Pulmonary artery endothelial cell (primary cell): ENCODE measurements at regions not wholly inside any gene's neighbourhood (a gene's known extent, or its start where the extent isn't known, plus 50 kb on each side); places are given as distances from the start of the nearest gene placed in this dataset.

Experiments used
- DNase-seq: peaks from one replicate; pipeline ENCODE4 v3.0.0-alpha.2; 2011; ENCODE audit warnings: low read depth, low spot score

DNA sequence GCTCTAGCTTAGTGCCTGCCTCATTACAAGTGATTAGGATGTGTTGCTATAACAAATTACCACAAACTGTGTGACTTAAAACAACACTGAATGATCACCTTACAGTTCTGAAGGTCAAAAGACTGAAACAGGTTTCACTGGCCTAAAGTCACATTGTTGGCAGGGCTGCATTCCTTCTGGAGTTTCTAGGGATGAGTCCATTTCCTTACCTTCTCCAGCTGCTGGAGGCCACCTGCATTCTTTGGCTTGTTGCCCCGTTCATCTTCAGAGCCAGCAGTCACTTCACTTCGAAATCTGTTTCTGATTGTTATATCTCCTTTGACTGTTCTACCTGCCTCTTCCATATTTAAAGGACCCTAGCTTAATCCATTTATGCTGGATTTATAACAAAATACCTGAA lies 69.4 kb upstream of the MTPN start:
- DNase-seq, result no peak

DNA sequence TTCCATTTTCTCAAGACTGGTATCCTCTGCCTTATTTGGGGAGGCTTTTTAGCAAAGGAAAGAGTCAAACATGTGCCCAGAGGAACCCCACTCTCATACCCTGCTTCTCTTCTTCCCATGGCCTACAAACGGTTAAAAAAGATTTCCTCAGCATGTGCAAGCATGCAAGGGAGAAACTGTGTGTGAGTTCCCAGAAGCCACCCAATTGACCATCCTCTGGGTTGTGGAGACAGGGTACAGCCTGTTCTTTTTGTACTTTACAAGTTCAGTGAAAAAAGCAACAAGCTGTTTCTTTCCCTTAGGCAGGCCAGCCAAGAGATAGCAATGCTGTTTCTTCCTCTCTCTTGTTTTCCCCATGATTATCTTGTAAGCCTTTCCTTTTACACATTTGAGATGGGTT lies 68.8 kb upstream of the MTPN start:
- DNase-seq, result no peak

DNA sequence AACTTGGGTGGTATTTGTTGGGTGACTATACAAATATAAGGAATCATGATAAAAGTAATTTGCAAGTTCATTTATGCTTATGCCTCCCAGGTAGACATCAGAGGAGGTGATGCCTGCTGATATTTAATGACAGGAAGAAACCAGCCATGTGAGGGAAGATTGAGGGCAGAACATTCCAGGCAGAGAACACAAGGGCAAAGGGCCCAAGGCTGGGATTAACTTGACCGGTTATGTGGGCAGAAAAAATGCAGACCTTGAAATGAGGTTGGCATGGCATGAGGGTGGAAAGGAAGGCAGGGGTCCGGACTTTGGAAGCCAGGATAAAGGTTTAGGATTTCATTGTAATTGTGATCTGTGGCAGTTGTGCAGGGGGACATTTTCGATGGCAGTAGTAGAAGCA lies 68.0 kb upstream of the MTPN start:
- DNase-seq, result no peak

DNA sequence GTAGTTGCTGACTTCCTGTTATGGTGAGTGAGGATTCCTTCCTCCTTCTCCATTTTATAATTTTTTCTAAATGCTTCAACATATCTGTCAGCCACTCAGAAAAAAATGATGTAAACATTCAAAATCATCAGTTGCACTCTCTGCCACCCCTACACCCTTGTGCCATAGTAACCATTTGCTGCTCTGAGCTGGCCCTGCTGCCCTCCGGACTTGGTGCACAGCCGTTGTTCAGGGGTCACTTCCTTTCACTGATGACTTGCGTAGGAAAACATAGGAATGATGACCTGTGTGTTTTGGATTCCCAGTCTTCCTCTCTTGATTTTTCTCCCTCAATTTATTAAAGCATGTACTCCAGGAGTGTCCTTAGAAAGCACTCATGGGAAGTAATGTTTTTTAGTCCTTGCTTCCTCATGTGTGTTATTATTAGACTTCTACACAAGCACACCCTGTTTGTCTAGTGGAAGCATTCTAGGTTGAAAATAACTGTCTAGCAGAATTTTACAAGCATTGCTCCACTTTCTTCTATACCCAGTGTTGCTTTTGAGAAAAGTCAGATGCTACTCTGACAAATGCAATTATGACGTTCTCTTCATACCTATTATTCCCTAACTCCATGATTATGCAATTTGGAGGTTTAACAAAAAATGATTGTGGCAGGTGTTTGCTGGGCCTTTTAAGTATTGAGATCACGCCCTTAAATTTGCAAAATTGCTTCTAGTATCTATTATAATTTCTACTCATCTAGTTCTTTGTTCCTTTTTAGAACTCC lies 62.6 kb upstream of the MTPN start:
- no peak for DNase-seq

DNA sequence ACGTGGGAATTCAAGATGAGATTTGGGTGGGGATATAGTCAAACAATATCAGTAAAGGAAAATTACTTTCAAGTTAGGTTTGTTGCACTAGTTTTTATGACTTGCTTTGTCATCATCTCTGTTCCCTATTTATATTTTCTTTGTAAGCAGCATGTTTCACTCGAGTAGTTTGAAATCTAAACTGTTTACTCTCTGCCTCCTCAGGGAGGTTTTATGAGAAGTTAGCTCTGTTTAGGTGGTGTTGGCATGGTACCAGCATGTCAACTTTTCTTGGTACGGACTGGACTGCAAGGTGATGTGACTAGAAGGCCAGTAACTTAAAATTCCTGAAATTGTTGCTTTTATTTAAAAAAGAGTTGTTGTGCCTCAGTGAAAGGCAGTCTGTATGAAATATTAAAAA lies 59.2 kb upstream of the MTPN start:
- DNase-seq, result no peak

DNA sequence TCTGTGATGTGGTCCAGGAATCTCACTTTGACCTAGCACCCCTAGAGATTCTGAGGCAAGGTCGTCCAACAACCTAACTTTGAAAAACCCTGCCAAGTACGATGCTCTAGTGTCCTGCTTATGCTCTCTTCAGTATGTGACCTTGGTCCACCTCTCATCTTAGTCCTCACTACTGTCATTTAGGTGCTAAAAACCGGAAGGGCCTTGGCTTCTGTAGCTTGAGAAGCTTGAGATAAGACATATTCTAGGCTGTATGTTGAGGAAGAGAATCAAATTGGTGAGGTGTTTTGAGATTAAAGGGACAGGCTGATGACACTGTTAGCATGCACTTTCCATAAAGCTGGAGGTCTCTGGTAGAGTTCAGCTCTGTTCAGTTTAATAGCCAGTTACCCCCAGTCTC lies 57.0 kb upstream of the MTPN start:
- DNase-seq, result no peak

DNA sequence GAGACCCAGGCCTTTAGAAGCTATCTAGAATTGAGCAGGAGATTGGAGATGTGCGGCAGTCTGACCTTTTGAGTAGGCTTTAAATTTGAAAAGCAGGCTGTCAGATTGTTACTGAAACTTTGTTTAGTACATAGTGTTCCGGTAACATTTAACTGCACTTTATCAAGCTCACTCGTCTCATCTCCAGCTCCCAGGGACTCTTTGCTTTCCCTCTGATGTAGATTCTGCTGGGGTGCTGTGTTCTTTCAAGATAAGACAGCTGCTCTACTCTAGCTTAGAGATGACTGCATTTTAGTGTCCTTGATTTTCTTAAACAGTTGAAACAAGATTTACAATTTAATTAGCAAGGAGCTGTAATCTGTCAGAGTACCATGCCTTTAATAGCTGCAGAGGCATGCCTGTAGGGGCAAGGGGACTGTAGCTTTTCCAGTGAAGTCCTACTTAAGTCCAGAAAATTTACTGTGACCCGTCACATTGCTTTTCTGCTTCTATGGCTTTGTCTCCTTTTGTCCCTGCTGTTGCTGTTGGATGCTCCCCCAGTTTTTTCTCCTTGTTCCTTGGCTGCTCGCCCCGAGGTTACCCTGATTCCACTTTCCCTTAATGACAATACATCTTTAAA lies 56.4 kb upstream of the MTPN start:
- no peak for DNase-seq

DNA sequence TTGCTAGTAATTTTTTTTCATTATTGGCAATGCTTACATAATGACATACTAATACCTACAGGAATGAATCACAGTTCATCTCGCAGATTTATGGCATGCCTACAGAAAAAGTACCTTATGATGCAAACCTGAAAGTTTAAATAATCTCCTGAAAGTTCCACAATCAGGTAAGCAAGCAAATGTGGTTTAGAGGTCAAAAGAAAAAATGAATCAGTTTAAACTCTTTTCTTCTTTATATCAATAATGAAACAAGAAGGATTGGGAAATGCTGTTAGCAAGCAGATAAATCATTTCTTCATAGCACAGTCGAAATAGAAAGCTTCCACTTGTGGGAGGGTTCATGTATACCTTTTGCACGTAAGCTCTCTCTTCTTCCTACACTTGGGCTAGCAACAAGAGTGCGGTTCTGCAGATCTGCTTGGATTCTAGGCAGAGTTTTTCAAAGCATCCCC lies 53.7 kb upstream of the MTPN start:
- no peak for DNase-seq

DNA sequence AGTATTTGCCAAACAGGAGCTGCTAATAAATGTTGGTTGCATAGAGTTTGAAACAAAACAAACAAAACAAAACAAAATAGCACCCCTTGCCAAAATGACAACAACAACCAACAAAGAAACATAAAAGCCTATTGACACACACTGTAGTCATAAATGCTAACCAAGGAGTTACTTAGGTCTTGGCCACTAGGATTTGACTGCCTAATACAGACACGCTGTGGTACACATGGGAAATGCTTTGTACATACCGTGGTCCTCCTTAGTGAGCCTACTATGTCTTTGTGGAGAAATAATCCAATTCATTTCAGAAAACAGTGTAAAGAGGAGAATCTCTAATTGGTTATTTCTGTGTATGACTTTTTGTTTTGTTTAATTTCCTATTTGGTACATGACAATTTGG lies 53.2 kb upstream of the MTPN start:
- no peak for DNase-seq

DNA sequence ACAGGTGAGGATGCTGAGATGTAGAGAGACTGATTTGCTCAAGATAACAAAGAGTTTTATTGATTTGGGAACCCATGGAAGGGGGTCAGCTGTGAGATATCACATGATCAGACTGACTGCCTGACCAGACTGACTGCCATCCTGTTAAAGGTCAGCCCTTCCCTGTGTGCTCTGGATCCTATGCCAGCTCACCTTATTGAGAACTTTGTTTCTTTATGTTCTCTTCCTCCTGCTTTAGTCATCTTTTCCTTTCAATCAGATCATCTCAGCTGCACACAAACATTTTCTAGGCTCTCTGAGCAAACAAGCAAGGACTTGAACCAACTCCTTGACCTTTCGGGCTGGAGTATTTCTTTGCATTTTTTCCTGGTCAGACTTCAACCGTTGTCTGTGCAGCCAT lies 50.0 kb upstream of the MTPN start:
- DNase-seq, result no peak
